GM19351 (cell line): ENCODE measurements at regions not wholly inside any gene's neighbourhood (a gene's known extent, or its start where the extent isn't known, plus 50 kb on each side); places are given as distances from the start of the nearest gene placed in this dataset.
"Not testable (repeated sequence)": the region's sequence is repeated elsewhere in the genome, so short reads cannot be mapped to it uniquely, and the experiment has no call there.

Experiments
- ATAC-seq: cut with Tn5 transposase; IDR thresholded peaks from one replicate; pipeline ENCODE4 v1.9.1; 2021; ENCODE audit warnings: mild to moderate bottlenecking, moderate library complexity; ENCODE audit not compliant: unreplicated experiment

- ATAC-seq, result peak; percentile 91
Measured at GRCh38 chr10:9294865-9295264, 1240.4 kb downstream of the GATA3 start.

- ATAC-seq, result no peak
Measured at GRCh38 chr10:9296190-9296589, 1241.7 kb downstream of the GATA3 start.

- no peak for ATAC-seq
Measured at GRCh38 chr10:9297580-9297979, 1243.1 kb downstream of the GATA3 start.

DNA sequence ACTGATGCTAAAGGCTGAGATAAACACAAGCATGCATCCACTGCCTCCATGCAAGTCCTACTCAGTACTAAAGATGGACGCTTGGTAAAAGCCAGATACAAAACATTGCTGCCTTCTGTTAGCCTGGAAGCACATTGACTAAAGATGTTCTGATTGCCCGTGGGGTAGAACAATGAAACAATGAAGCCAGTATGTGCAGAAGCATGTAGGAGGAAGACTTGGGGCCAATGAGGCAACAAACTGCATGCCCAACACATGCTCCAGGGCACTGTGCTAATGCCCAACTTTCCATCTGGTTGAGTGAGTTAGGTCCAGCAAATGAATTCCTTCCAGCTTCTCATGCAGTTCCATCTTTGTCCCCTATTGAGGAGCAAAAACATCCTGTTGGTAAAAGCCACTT, 1245.5 kb downstream of the GATA3 start:
- no peak for ATAC-seq

DNA sequence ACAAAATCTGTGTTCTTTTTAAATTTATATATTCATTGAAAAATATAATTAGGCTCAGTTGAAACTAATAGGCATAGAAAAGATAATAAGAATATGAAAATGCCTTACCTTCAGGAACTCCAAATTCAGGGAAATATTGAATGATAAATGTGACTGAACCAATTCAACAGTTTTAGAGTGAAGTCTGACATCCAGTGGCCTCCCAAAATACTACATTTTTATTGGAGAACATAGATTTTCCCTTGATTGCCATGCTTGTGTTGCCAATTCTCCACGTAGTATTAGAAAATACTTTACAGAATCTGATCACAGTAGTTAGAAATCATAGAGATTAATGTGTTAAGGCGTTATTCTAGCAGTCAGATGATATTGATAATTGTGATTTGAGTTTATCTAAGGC, 1246.7 kb downstream of the GATA3 start:
- no peak for ATAC-seq

- ATAC-seq, result no peak
Measured at GRCh38 chr10:9301554-9301953, 1247.1 kb downstream of the GATA3 start.

- peak; percentile 73 for ATAC-seq
Measured at GRCh38 chr10:9302140-9302746, 1247.8 kb downstream of the GATA3 start.

DNA sequence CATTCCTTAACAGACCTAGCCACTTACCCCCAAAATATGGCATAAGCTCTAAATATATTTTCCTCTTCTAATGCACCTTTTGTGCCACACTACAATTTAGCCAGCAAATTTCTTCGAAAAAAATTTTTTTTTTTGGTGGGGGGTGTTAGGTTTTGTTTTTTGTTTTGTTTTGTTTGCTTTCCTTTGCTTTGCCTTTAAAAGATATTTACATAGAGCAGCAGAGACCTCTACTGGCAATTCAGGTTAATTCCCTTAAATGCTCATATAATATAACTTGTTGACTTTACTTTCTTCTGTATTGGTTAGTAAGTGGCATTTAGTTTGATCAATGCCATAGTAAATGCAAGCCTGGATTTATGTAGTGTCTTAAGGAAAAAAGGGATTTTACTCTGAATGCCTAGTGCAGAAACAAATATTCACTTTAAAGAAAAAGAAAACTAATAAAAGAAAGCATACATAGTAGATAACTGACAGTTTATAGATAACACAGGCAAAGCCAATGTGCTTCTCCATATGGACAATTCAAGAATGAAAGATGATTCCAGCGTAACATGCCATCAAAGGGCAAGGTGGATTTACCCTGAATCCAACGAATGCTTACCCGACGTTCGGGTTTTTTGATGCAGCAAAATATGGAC, 1250.6 kb downstream of the GATA3 start:
- ATAC-seq, result no peak

DNA sequence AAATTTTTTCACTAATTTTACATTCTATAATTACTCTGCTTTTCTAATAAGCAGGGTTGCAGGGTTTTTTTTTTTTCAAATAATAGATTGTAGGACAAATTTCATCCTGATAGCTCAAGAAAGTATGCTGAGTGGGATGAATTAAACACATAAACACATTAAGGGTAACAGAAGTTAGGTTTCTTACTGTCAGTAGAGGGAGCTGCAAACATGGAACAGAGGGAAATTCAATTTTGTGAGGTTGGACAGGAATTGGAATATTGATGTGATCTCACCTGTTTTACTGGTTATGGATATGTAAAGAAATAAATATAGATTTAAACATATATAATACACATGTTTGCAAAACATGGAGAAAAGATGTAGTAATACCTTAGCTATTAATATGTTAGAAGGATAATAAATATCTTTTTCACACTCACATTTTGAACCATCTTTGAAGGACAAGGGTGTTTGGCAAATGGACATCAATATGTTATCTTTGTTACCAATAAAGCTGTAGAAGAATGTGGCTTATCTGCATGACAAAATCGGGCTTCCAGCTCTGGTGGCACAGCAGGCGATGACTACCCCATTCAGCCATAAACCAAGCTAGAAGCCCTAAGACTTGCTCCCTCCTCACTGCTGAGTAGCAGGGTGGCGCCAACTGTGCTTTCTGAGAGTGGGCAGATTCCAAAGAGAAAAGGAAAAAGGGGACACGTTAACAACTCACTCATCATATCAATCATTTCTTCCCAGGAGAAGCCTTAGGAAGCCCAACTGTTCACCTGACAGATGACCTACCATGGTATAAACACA, 1257.4 kb downstream of the GATA3 start:
- ATAC-seq, result no peak

DNA sequence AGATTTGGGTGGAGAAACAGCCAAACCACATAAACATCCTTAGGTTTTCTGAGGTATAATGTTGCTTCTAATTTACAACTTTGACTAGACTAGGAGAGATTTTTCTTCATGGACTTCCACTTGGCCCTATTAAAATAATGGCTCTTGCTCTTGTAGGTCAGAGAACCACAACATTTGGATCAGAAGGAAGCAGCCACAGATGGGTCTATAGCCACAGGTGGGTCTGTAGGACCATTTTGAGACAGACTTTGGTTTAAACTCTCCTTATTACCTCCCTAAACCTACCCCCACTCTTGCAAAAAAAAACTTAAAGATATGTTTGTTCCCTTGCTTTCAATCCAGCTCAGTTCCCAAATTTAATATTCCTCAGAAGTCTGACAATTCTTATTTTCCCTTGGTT, 1260.8 kb downstream of the GATA3 start:
- no peak for ATAC-seq

DNA sequence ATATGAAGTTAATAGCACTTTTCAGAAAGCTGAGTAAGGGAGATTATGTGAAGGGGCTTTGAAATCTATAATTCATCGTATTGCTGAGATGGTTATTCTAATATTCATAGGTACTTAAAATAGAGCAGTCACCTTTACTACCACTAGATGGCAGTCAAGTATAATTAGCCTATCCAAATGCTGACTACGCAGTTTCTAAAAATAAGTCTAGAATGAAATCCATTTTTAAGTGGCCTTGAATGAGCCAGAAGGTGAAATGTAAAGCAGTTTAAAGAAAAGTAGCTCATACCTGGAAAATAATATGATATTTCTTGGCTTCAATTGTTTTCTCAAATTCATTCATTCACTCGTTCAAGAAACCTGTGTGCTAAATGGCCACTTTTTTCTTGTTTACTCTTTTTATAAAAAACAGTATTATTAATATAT, 1277.1 kb downstream of the GATA3 start:
- peak; percentile 88 for ATAC-seq

DNA sequence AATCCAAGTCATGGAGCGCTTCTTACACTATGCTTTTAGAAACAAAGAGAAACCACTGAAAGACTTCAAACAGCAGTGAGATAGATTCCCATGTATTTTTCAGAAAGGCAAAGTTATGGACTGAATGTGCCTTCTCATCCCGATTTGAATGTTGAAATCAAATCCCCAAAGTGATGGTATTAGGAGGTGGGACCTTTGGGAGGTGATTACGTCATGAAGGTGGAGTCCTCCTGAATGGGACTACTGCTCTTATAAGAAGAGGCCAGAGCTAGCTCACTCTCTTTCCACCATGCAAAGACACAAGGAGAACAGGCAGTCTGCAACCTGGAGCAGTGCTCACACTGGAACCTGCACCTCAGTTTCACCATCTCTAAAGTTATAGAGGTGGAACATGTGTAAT, 1279.8 kb downstream of the GATA3 start:
- ATAC-seq, result no peak

- ATAC-seq, result no peak
Measured at GRCh38 chr10:9339716-9340115, 1285.2 kb downstream of the GATA3 start.

- ATAC-seq, result peak; percentile 77
Measured at GRCh38 chr10:9342885-9343570, 1288.5 kb downstream of the GATA3 start.

- not testable (repeated sequence) for ATAC-seq
Measured at GRCh38 chr10:9347933-9348332, 1293.4 kb downstream of the GATA3 start.

DNA sequence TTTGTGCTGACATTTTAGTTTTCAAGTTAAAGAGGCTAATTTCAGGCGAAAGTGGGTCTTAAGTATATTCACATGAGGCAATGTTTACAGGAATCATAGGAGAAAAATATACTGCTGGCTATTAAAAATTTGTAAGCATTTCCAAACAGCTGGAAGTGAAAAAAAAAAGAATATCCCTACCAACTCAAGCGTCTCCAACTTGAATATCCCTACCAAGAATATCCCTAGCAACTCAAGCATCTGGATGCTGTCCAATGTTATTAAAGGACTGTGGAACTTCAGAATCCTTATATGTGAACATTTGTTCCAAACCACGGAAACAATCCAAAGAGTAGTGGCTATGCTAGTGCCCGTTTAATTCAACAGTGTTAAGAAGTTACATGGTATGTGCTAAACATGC, 1303.0 kb downstream of the GATA3 start:
- ATAC-seq, result no peak

GRCh38 chr10:9362721-9363120, 1308.2 kb downstream of the GATA3 start:
- ATAC-seq, result no peak

GRCh38 chr10:9379183-9379582, 1324.7 kb downstream of the GATA3 start:
- ATAC-seq, result no peak

DNA sequence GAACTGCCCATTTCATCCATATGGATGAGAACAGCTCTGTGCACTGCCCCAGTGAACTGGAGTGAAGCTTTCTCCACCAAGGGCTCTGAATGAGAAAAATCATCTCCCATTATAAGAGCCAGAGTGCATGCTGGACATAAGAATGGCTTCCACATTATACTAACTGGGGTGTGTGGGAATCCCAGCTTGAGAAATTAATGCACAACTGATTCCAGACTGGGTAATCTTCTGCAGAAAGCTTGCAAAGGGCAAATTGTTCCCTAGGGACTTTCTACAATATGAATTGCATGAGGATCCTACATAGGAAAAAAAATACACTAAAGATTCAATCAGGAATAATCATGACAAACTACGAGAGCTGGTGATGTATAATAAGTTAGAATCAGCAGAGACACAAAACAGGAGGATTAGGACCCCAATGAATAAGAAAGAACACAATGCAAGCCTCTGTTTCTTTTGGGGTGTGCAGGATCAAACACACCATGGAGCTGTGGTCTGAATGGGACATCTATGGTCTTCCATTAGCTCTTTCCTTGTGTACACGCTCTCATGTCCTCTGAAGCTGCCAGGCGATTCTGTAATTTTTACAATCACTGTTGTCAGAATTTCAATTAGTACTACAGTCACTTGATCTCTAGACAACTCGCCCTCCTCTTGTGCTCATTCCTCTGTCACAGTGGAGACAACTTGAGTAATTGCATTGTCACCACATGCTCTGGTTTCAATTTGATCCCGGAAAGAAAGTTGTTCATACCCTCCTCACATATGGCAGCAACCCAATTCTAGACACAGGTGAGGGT, 1327.4 kb downstream of the GATA3 start:
- no peak for ATAC-seq

DNA sequence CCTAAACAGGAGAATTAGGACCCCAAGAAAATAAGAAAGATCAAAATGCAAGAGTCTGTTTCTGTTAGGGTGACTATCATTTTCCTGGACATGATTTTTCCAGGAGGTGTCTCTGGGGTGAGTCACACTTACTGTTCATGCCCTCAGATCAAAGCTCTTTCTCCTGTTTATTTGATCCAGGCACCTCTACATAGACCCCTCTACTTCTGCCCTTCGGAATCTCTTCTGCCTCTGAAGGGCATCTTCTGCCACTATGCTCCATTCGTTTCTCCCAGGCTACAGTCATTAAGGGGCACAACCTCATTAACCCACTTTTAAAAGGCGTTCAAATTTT, 1328.0 kb downstream of the GATA3 start:
- ATAC-seq, result no peak

DNA sequence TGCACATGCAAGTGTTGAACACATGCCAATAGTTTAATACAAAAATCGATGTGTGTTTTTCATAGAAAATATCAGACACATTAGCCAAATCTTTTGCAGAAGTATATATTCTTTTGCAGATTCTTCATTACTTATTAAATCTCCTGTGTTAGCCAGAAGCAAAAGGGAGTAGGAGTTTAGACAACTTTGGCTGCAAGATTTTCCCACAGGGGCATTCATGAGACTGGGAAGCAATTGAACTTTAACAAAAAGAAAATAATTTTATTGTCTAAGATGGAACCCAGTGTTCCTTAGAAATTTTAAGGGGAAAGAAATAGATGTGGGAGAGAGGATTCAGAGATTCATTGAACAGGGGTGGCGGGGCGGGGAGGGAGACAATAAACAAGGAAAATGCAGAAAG, 1336.0 kb downstream of the GATA3 start:
- ATAC-seq, result no peak
